Osteoblast (primary cell): ENCODE measurements at regions not wholly inside any gene's neighbourhood (a gene's known extent, or its start where the extent isn't known, plus 50 kb on each side); places are given as distances from the start of the nearest gene placed in this dataset.

Experiments
- DNase-seq: peaks from one replicate; pipeline ENCODE4 v3.0.0; 2011; ENCODE audit warnings: low spot score, mixed read lengths; ENCODE audit not compliant: insufficient read length; ENCODE audit errors: missing footprints
- H2AFZ ChIP-seq: 2 replicates; pipeline ENCODE4 v1.6.0; 2011; ENCODE audit warnings: mild to moderate bottlenecking, low read length
- H3K27ac ChIP-seq: 2 replicates; pipeline ENCODE4 v1.5.1; 2011; ENCODE audit warnings: mild to moderate bottlenecking, low read depth, low read length, moderate library complexity
- H3K27me3 ChIP-seq: 2 replicates; pipeline ENCODE4 v1.6.0; 2012; ENCODE audit warnings: mild to moderate bottlenecking, control low read depth, inconsistent platforms, low read length, moderate library complexity; ENCODE audit not compliant: insufficient read depth
- H3K36me3 ChIP-seq: 2 replicates; pipeline ENCODE4 v1.5.1; 2011; ENCODE audit warnings: mild to moderate bottlenecking, low read length, control low read depth, moderate library complexity; ENCODE audit not compliant: insufficient read depth
- H3K4me1 ChIP-seq: 2 replicates; pipeline ENCODE4 v1.5.1; 2011; ENCODE audit warnings: mild to moderate bottlenecking, low read length, control low read depth, moderate library complexity; ENCODE audit not compliant: insufficient read depth
- H3K4me2 ChIP-seq: 2 replicates; pipeline ENCODE4 v1.6.0; 2011; ENCODE audit warnings: mild to moderate bottlenecking, low read length; ENCODE audit not compliant: insufficient read depth
- H3K4me3 ChIP-seq: fragments of 200-600 bp; sonication (generic); 3 replicates; pipeline ENCODE4 v1.5.1; 2012; ENCODE audit warnings: mild to moderate bottlenecking, low read length, inconsistent platforms; ENCODE audit not compliant: insufficient read depth
- H3K79me2 ChIP-seq: 2 replicates; pipeline ENCODE4 v1.6.0; 2012; ENCODE audit warnings: mild to moderate bottlenecking, low read length, control low read depth, inconsistent platforms; ENCODE audit not compliant: insufficient read depth
- H3K9me3 ChIP-seq: 2 replicates; pipeline ENCODE4 v1.5.1; 2011; ENCODE audit warnings: low read depth, low read length, control low read depth
- H4K20me1 ChIP-seq: 2 replicates; pipeline ENCODE4 v1.6.0; 2012; ENCODE audit warnings: mild to moderate bottlenecking, low read length, control low read depth; ENCODE audit not compliant: insufficient read depth
- CTCF ChIP-seq: IDR thresholded peaks from 2 replicates; pipeline ENCODE4 v1.5.1; 2011; ENCODE audit warnings: mild to moderate bottlenecking, low read depth, low read length, moderate library complexity; ENCODE audit errors: extremely low read depth

GRCh38 chr11:23308041-23308440 lies 447.8 kb upstream of the CCDC179 start:
- no peaks in the 10 kb centered on the region for H3K27me3 ChIP-seq
- no peak overlapping the region for H2AFZ ChIP-seq
- H3K4me2 ChIP-seq, result no peak overlapping the region
- DNase-seq, result no peak
- no peaks in the 10 kb centered on the region for H3K36me3 ChIP-seq
- H3K79me2 ChIP-seq, result no peaks in the 10 kb centered on the region
- TF ChIP-seq CTCF, result no peak
- no peaks in the 10 kb centered on the region for H4K20me1 ChIP-seq
- no peak overlapping the region for H3K27ac ChIP-seq
- H3K9me3 ChIP-seq, result no peaks in the 10 kb centered on the region
- no peak overlapping the region for H3K4me3 ChIP-seq
- H3K4me1 ChIP-seq, result no peaks in the 10 kb centered on the region

DNA sequence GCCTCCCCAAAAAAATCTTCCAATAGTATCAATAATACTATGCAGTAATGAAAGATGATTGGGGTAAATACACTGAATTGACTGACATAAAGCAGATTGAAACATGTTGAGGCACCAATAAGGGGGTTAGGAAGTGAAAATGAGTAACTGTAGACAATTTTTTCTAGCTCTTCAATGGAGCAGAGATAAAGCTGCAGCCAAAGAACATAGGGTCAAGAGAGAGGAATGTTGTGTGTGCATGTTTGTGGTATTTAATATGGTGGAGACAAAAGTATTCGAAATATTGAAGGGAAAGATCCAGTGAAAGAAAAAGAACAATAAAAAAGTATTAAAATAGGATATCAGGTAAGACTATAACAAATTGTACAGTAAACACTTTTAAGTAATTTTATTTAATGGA lies 450.0 kb upstream of the CCDC179 start:
- Histone ChIP-seq H3K9me3 (no peaks in the 10 kb centered on the region), H3K36me3 (no peaks in the 10 kb centered on the region), H3K79me2 (no peaks in the 10 kb centered on the region), H4K20me1 (no peaks in the 10 kb centered on the region), H3K4me3 (no peak overlapping the region), H3K27me3 (no peaks in the 10 kb centered on the region), H3K27ac (no peak overlapping the region), H2AFZ (no peak overlapping the region), H3K4me2 (no peak overlapping the region), H3K4me1 (no peaks in the 10 kb centered on the region)
- no peak for TF ChIP-seq CTCF
- peak; percentile 64 for DNase-seq

DNA sequence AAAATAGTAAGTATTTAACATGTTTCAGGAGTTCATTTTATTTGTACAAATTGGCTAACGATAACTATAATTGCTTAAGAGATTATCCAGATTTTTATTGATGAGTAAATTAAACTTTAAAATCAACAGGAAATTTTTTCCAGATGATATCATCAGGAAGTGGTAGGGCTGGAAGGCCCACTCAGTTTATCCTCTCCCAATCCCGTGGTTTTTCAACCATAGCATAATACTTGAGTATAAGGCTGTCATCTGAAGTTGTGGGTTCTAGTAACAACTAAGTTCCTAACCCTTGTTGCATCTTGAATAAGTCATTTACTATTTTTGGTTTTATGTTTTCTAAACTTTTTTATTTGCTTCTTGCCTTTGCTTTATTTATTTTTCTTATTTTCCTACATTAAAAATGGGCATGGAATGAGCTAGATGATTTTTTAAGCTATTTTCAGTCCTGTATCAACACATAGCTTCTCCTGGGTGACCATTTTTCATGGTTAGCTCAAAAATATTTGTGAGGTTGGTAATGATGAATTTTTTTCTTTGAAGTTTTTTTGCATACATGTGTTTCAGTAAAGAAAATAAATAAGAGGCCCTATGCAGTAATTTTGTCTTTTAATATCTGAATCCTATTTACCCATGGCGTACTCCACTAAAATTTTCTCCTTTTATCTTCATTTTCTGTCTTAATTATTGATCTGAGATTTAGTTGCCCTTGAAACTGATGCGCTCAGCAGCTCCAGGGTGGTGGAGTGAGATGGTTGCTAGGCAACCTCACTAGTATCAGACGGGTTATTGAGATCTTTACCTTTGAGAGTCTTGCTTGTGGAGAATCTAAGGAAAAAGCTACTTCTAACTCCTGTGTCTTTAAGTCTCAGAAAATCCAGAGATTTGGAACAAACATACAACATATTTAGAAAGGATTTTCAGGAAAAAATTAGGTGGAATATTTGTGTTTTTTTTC lies 452.0 kb upstream of the CCDC179 start:
- Histone ChIP-seq H3K27me3 (no peaks in the 10 kb centered on the region), H3K4me2 (no peak overlapping the region), H2AFZ (no peak overlapping the region), H3K9me3 (no peaks in the 10 kb centered on the region), H3K4me3 (no peak overlapping the region), H3K79me2 (no peaks in the 10 kb centered on the region), H3K36me3 (no peaks in the 10 kb centered on the region), H4K20me1 (no peaks in the 10 kb centered on the region), H3K4me1 (no peaks in the 10 kb centered on the region), H3K27ac (no peak overlapping the region)
- peak; percentile 44 for DNase-seq
- TF ChIP-seq CTCF, result no peak

- Histone ChIP-seq H3K4me2 (no peak overlapping the region), H3K4me1 (no peaks in the 10 kb centered on the region), H2AFZ (no peak overlapping the region), H3K27me3 (no peaks in the 10 kb centered on the region), H3K4me3 (no peak overlapping the region), H3K27ac (no peak overlapping the region), H3K79me2 (no peaks in the 10 kb centered on the region), H3K9me3 (no peaks in the 10 kb centered on the region), H3K36me3 (no peaks in the 10 kb centered on the region), H4K20me1 (no peaks in the 10 kb centered on the region)
- TF ChIP-seq CTCF, result no peak
- DNase-seq, result no peak
These were observed 452.7 kb upstream of the CCDC179 start for GRCh38 chr11:23313001-23313400.
